IPS-15b (cell line): ENCODE measurements at regions not wholly inside any gene's neighbourhood (a gene's known extent, or its start where the extent isn't known, plus 50 kb on each side); places are given as distances from the start of the nearest gene placed in this dataset.

Experiments
- H3K27me3 ChIP-seq: one replicate; pipeline ENCODE4 v1.6.1; 2013; ENCODE audit warnings: low read length; ENCODE audit not compliant: control insufficient read depth, insufficient read depth
- H3K36me3 ChIP-seq: one replicate; pipeline ENCODE4 v1.6.1; 2013; ENCODE audit warnings: low read length; ENCODE audit not compliant: control insufficient read depth, insufficient read depth
- H3K4me1 ChIP-seq: one replicate; pipeline ENCODE4 v1.6.1; 2013; ENCODE audit warnings: mild to moderate bottlenecking, low read length; ENCODE audit not compliant: control insufficient read depth, insufficient read depth
- H3K4me3 ChIP-seq: one replicate; pipeline ENCODE4 v1.5.1; 2013; ENCODE audit warnings: low read depth, low read length
- H3K9ac ChIP-seq: one replicate; pipeline ENCODE4 v1.6.1; 2013; ENCODE audit warnings: low read depth, mild to moderate bottlenecking, low read length
- H3K9me3 ChIP-seq: one replicate; pipeline ENCODE4 v1.6.1; 2013; ENCODE audit warnings: mild to moderate bottlenecking, low read length; ENCODE audit not compliant: control insufficient read depth, insufficient read depth

DNA sequence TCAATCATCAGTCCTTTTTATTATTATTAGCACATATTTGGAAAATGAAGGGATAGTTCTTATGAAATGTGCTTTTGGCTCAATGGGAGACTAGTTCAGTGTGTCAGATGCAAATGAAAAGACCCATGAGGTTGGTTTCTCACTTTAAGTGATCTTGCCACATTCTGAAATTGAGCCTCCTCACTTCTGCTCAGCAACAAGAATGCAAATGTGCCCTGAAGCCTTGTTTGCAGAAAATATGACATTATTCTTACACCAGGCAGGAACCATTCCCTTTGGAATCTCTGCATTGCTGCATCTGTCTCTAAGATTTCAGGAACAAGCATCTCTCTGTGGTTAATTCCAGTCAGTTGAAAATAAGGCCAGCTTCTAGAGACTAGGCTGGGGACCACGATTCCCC is 186.1 kb upstream of the PLPP4 start:
- Histone ChIP-seq H3K4me1 (peaks cover 2% of the 10 kb centered on the region), H3K36me3 (no peaks in the 10 kb centered on the region), H3K4me3 (no peak overlapping the region), H3K27me3 (no peaks in the 10 kb centered on the region), H3K9me3 (peaks cover 5% of the 10 kb centered on the region), H3K9ac (no peak overlapping the region)

DNA sequence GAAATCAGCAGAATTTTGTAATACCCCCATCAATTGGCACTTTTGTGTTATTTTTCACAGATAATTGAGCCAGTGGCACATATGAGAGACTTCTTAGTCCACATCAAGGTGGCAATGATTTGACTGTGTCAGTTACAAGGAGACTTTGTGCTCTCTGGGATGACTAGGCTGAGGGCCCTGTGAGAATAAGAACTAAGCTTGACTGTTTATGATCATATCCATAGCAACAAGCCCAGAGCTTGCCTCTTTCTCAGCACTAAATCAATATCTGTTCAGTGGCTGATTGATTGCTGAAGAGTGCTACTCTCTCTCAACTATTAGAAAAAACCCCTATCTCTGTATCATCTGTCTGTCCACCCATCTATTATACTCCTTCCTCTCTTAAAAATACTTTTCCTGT is 185.3 kb upstream of the PLPP4 start:
- Histone ChIP-seq H3K4me3 (no peak overlapping the region), H3K36me3 (no peaks in the 10 kb centered on the region), H3K27me3 (no peaks in the 10 kb centered on the region), H3K4me1 (peaks cover 2% of the 10 kb centered on the region), H3K9me3 (peaks cover 5% of the 10 kb centered on the region), H3K9ac (no peak overlapping the region)

- Histone ChIP-seq H3K4me3 (no peak overlapping the region), H3K27me3 (no peaks in the 10 kb centered on the region), H3K36me3 (no peaks in the 10 kb centered on the region), H3K4me1 (peaks cover 2% of the 10 kb centered on the region), H3K9ac (no peak overlapping the region), H3K9me3 (peaks cover 5% of the 10 kb centered on the region)
Measured at GRCh38 chr10:120272350-120272749, 184.7 kb upstream of the PLPP4 start.

GRCh38 chr10:120278069-120278468 is 179.0 kb upstream of the PLPP4 start:
- Histone ChIP-seq H3K36me3 (no peaks in the 10 kb centered on the region), H3K27me3 (no peaks in the 10 kb centered on the region), H3K9me3 (no peaks in the 10 kb centered on the region), H3K4me3 (no peak overlapping the region), H3K9ac (no peak overlapping the region), H3K4me1 (peaks cover 8% of the 10 kb centered on the region)

DNA sequence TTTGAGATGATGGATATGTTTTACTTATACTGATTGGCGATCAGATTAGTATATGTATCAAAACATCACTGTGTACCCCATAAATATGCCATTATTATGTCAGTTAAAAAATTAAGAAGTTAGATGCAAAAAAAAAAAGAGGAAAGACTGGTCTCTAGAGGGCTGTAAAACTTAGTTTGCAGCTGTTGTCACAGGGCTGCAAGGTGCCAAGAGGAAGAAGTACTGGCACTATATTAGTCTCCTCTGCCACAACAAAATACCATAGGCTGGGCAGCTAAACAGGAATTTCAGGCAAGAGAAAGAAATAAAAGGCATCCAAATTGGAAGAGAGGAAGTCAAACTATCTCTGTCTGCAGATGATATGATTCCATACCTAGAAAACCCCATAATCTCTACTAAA is 177.8 kb upstream of the PLPP4 start:
- Histone ChIP-seq H3K9me3 (no peaks in the 10 kb centered on the region), H3K27me3 (no peaks in the 10 kb centered on the region), H3K9ac (no peak overlapping the region), H3K4me1 (peaks cover 6% of the 10 kb centered on the region), H3K36me3 (no peaks in the 10 kb centered on the region), H3K4me3 (no peak overlapping the region)

GRCh38 chr10:120282421-120282820 is 174.6 kb upstream of the PLPP4 start:
- Histone ChIP-seq H3K4me3 (no peak overlapping the region), H3K27me3 (no peaks in the 10 kb centered on the region), H3K9ac (no peak overlapping the region), H3K9me3 (no peaks in the 10 kb centered on the region), H3K4me1 (peaks cover 6% of the 10 kb centered on the region), H3K36me3 (no peaks in the 10 kb centered on the region)

DNA sequence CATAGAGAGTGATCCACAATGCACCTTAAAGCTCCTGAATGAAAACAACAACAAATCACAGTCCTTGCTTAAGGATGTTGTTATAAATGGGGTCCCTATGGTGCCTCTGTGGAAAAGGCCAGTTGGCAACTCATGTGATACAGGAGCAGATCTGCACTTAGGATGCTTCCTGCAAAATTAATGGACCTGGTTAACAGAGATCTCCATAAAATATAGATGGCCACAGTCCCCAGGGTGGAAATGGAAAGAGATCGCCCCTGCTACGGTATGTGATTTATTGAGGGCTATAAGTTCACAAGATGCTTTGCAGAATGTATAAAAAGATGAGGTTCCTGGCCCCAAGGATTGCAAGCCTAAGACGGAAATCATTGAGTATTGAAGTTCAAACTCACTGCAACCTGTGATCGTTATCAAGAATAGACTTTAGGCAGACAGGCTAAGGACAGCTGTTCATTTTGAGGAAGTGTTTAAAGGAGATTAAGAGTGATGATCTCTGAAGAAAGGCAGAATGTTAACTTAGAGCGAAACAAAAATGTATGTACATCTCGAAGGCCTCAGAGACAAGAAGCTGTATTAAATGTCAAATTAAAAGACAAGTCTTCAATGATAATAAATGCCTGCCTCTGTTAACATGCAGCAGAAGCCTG is 174.1 kb upstream of the PLPP4 start:
- H3K9me3 ChIP-seq: no peaks in the 10 kb centered on the region
- no peaks in the 10 kb centered on the region for H3K36me3 ChIP-seq
- no peak overlapping the region for H3K9ac ChIP-seq
- H3K27me3 ChIP-seq: no peaks in the 10 kb centered on the region
- H3K4me1 ChIP-seq: peaks cover 6% of the 10 kb centered on the region
- no peak overlapping the region for H3K4me3 ChIP-seq

GRCh38 chr10:120285408-120285807 is 171.6 kb upstream of the PLPP4 start:
- H3K4me1 ChIP-seq: no peaks in the 10 kb centered on the region
- H3K27me3 ChIP-seq: no peaks in the 10 kb centered on the region
- no peaks in the 10 kb centered on the region for H3K9me3 ChIP-seq
- no peak overlapping the region for H3K9ac ChIP-seq
- H3K4me3 ChIP-seq: no peak overlapping the region
- H3K36me3 ChIP-seq: no peaks in the 10 kb centered on the region

GRCh38 chr10:120286280-120286679 is 170.7 kb upstream of the PLPP4 start:
- H3K4me3 ChIP-seq: no peak overlapping the region
- H3K9me3 ChIP-seq: no peaks in the 10 kb centered on the region
- H3K36me3 ChIP-seq: no peaks in the 10 kb centered on the region
- H3K4me1 ChIP-seq: no peaks in the 10 kb centered on the region
- H3K27me3 ChIP-seq: no peaks in the 10 kb centered on the region
- H3K9ac ChIP-seq: no peak overlapping the region

- Histone ChIP-seq H3K36me3 (no peaks in the 10 kb centered on the region), H3K4me1 (no peaks in the 10 kb centered on the region), H3K4me3 (no peak overlapping the region), H3K27me3 (no peaks in the 10 kb centered on the region), H3K9me3 (no peaks in the 10 kb centered on the region), H3K9ac (no peak overlapping the region)
Measured at GRCh38 chr10:120300513-120300912, 156.5 kb upstream of the PLPP4 start.

- H3K9me3 ChIP-seq: no peaks in the 10 kb centered on the region
- H3K9ac ChIP-seq: no peak overlapping the region
- no peaks in the 10 kb centered on the region for H3K4me1 ChIP-seq
- no peaks in the 10 kb centered on the region for H3K27me3 ChIP-seq
- no peaks in the 10 kb centered on the region for H3K36me3 ChIP-seq
- H3K4me3 ChIP-seq: no peak overlapping the region
Measured at GRCh38 chr10:120308589-120308988, 148.4 kb upstream of the PLPP4 start.

GRCh38 chr10:120313715-120314114 is 143.3 kb upstream of the PLPP4 start:
- Histone ChIP-seq H3K27me3 (no peaks in the 10 kb centered on the region), H3K4me1 (no peaks in the 10 kb centered on the region), H3K9me3 (no peaks in the 10 kb centered on the region), H3K4me3 (no peak overlapping the region), H3K9ac (no peak overlapping the region), H3K36me3 (no peaks in the 10 kb centered on the region)
